MM.1S (cell line): ENCODE measurements at regions not wholly inside any gene's neighbourhood (a gene's known extent, or its start where the extent isn't known, plus 50 kb on each side); places are given as distances from the start of the nearest gene placed in this dataset.

Experiments used
- EZH2 ChIP-seq: fragments of 300-600 bp; sonication (generic); optimal IDR thresholded peaks from 2 replicates; pipeline ENCODE3; 2017; ENCODE audit warnings: low read depth, mild to moderate bottlenecking, antibody characterized with exemption, low read length, mixed read lengths
- TF ChIP-seq, protein P1 (sequence below): fragments of 300-600 bp; sonication (generic); IDR thresholded peaks from 2 replicates; pipeline ENCODE4 v1.5.1; 2016; ENCODE audit warnings: antibody characterized with exemption, low read length, mixed read lengths

DNA sequence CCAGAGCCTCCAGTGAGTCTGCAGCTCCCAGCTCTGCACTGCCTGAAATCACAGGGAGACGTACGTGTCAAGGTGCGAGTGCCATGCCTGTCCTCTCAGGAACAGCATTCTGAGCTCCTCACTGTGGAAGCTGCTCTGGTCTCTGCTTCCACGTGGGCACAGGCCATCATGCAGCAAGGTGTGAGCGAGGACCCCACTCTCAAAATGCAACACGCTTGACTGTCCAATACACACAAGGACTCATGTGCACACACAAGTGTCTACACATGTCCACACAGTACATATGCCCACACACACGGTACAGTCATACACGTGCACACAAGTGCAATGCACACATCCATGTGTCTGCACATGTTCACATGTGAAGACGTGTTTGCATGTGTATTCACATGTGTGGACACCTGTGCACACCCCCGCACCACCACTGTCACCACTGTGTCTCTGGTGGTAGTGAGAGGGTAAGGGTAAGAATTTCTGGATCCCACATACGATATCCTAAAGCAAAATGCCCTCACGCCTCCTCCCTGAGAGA, 260.5 kb downstream of the DLL1 start:
- no peak for TF ChIP-seq EZH2
- TF ChIP-seq, protein P1, sequence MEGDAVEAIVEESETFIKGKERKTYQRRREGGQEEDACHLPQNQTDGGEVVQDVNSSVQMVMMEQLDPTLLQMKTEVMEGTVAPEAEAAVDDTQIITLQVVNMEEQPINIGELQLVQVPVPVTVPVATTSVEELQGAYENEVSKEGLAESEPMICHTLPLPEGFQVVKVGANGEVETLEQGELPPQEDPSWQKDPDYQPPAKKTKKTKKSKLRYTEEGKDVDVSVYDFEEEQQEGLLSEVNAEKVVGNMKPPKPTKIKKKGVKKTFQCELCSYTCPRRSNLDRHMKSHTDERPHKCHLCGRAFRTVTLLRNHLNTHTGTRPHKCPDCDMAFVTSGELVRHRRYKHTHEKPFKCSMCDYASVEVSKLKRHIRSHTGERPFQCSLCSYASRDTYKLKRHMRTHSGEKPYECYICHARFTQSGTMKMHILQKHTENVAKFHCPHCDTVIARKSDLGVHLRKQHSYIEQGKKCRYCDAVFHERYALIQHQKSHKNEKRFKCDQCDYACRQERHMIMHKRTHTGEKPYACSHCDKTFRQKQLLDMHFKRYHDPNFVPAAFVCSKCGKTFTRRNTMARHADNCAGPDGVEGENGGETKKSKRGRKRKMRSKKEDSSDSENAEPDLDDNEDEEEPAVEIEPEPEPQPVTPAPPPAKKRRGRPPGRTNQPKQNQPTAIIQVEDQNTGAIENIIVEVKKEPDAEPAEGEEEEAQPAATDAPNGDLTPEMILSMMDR, result no peak
